ENCODE measurements at regions not wholly inside any gene's neighbourhood (a gene's known extent, or its start where the extent isn't known, plus 50 kb on each side); places are given as distances from the start of the nearest gene placed in this dataset.
"Not testable (repeated sequence)": the region's sequence is repeated elsewhere in the genome, so short reads cannot be mapped to it uniquely, and the experiment has no call there.

DNA sequence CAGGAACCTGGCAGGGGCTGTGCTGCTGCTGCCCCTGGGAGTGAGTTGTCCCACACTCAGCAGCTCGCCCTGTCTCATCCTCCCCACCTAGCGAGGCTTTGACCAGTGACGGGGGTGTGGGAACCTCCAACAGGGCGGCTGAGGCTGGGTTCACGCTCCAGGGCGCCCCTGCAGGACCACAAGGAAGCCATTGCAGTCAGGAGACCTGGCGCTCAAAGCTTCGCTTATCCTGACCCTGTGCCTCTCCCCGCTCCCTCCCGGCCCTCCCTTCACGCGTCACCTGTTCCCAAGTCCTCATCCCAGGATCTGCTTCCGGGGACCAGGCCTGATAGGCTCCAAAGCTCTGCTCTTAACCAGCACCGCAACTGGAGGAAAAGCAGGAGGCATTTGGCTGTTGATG, 272.0 kb upstream of the SFSWAP start (continued):
- TF ChIP-seq NBN (IDR thresholded peaks at IDR 0.05; ENCODE audit: low read depth) (no peak), THRAP3 (IDR thresholded peaks at IDR 0.05; ENCODE audit: borderline replicate concordance) (no peak), NR1H2 (CRISPR knock-in tag; IDR thresholded peaks at IDR 0.05) (no peak), RAD21 (CRISPR knock-in tag; conservative IDR thresholded peaks at IDR 0.05 in 1 of 2, IDR thresholded peaks at IDR 0.05 in 1 of 2) (peak in 1 of 2 experiments; percentile 6; a peak in 1 of 4 replicates)
- TF ChIP-seq, protein P1, sequence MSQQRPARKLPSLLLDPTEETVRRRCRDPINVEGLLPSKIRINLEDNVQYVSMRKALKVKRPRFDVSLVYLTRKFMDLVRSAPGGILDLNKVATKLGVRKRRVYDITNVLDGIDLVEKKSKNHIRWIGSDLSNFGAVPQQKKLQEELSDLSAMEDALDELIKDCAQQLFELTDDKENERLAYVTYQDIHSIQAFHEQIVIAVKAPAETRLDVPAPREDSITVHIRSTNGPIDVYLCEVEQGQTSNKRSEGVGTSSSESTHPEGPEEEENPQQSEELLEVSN (IDR thresholded peaks at IDR 0.05; ENCODE audit: borderline replicate concordance in 1 of 2, extremely low read depth in 1 of 2, insufficient read depth in 1 of 2, insufficient read length in 1 of 2, low read depth in 1 of 2, low read length in 1 of 2, poor library complexity in 1 of 2, severe bottlenecking in 1 of 2): peak in 1 of 2 experiments; percentile 11
- TF ChIP-seq, protein P2, sequence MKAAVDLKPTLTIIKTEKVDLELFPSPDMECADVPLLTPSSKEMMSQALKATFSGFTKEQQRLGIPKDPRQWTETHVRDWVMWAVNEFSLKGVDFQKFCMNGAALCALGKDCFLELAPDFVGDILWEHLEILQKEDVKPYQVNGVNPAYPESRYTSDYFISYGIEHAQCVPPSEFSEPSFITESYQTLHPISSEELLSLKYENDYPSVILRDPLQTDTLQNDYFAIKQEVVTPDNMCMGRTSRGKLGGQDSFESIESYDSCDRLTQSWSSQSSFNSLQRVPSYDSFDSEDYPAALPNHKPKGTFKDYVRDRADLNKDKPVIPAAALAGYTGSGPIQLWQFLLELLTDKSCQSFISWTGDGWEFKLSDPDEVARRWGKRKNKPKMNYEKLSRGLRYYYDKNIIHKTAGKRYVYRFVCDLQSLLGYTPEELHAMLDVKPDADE (conservative IDR thresholded peaks at IDR 0.05; ENCODE audit: control insufficient read depth, low read depth, low read length): no peak

DNA sequence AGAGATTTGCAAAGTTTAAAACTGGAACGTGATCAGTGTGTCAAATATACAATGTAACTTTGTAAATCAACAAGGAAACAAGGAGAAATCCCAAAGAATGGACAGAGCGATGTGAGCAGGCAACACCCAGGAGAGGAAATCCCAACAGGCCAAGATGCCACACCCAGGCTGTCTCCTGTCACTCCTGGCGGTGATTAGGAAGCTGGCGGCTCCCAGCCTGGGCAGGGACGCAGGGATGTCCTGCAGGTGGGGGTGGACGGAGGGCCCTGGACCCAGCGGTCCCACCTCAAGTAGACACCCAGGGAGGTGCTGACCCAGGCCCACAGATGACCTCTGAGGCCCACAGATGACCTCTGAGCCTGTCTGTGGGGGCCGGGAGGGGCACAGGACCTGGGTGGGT, 271.1 kb upstream of the SFSWAP start:
- H4K20me1 ChIP-seq (replicated peaks; ENCODE audit: control insufficient read depth, insufficient read depth, low read length); DNase-seq (ENCODE audit: extremely low read depth in 1 of 4, low spot score in 3 of 4); H3K36me3 ChIP-seq (ENCODE audit: control insufficient read depth, insufficient read depth, low read length); intact Hi-C loops (cut with micrococcal nuclease); ATAC-seq; H2AFZ ChIP-seq (ENCODE audit: low read depth, low read length); CTCF ChIA-PET (ENCODE audit: low intra/inter-chr PET ratio); H3K27ac ChIP-seq (ENCODE audit: extremely low read depth, low read depth, low read length); H3K79me2 ChIP-seq (ENCODE audit: control insufficient read depth, insufficient read depth, low read length); H3K9me3 ChIP-seq (replicated peaks; ENCODE audit: control insufficient read depth, insufficient read depth, low read depth, low read length); BruUV-seq (replicated peaks); POLR2A ChIA-PET; in situ Hi-C loops (cut with MboI); H3K4me2 ChIP-seq (ENCODE audit: insufficient read depth, low read length); H3K9me1 ChIP-seq (ENCODE audit: control insufficient read depth, insufficient read depth, low read length); H3K4me3 ChIP-seq; H3K27me3 ChIP-seq (ENCODE audit: control insufficient read depth in 2 of 2, insufficient read depth in 2 of 2, low read length in 2 of 2); H3K9ac ChIP-seq (ENCODE audit: insufficient read depth in 1 of 2, low read depth in 2 of 2, low read length in 2 of 2): not testable (repeated sequence)
- H3K4me1 ChIP-seq (replicated peaks in 1 of 2; ENCODE audit: control insufficient read depth in 2 of 2, insufficient read depth in 2 of 2, low read length in 2 of 2): peaks cover 16 to 50% of the 10 kb centered on the region in 2 experiments; a peak in 4 of 5 replicates
- peak; percentile 65 for FAIRE-seq
- no CpG with 5 or more reads among the region's 8 CpGs for WGBS (ENCODE audit: insufficient coverage, low coverage, missing lambda C conversion rate)
